ENCODE measurements at regions not wholly inside any gene's neighbourhood (a gene's known extent, or its start where the extent isn't known, plus 50 kb on each side); places are given as distances from the start of the nearest gene placed in this dataset.

GRCh38 chr15:62691008-62691407 is 351.5 kb upstream of the TPM1 start:
- H3K4me3 ChIP-seq (ENCODE audit: low read depth, low read length): no peak overlapping the region
- TF ChIP-seq CTCF (IDR thresholded peaks at IDR 0.05; ENCODE audit: insufficient read depth, low read length, missing control alignments): no peak
- POLR2A ChIA-PET: no interaction called here
- CTCF ChIA-PET: no interaction called here
- no peak for DNase-seq (ENCODE audit: low read depth, low spot score)

DNA sequence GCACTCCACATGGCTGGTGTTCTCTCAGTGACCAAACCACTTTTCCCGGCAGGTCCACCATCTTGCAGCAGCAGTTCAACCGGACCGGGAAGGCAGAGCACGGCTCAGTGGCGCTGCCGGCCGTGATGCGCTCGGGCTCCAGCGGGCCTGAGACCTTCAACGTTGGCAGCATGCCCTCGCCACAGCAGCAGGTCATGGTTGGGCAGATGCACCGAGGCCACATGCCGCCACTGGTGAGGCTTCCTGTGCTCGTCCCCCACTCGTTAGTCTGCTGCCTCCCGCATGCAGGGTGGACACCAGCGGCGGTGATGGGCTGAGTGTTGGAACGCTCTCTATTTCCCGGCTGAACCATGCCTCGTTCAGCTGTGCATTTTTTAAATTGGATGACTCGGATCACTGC is 344.9 kb upstream of the TPM1 start:
- ChIA-PET CTCF (interaction anchor here (0.9 to 1.3 kb wide), 2 partner anchors 16 to 45 kb away, joined by 3 read pairs; no protein-coding TSS in a partner anchor), POLR2A (no interaction called here)
- H3K4me3 ChIP-seq (ENCODE audit: low read depth, low read length): no peak overlapping the region
- no peak for DNase-seq (ENCODE audit: low read depth, low spot score)
- TF ChIP-seq CTCF (IDR thresholded peaks at IDR 0.05; ENCODE audit: insufficient read depth, low read length, missing control alignments): no peak

GRCh38 chr15:62698646-62699045 is 343.9 kb upstream of the TPM1 start:
- no peak for TF ChIP-seq CTCF (IDR thresholded peaks at IDR 0.05; ENCODE audit: insufficient read depth, low read length, missing control alignments)
- no peak for DNase-seq (ENCODE audit: low read depth, low spot score)
- no peak overlapping the region for H3K4me3 ChIP-seq (ENCODE audit: low read depth, low read length)
- ChIA-PET CTCF (interaction anchor here (1.3 kb wide), 1 partner anchor 17 kb away, joined by 3 read pairs; no protein-coding TSS in a partner anchor), POLR2A (no interaction called here)

- POLR2A ChIA-PET: interaction anchor here (0.6 kb wide), 1 partner anchor 388 kb away, joined by 3 read pairs; no protein-coding TSS in a partner anchor
- no peak for TF ChIP-seq CTCF (IDR thresholded peaks at IDR 0.05; ENCODE audit: insufficient read depth, low read length, missing control alignments)
These were observed 336.2 kb upstream of the TPM1 start for GRCh38 chr15:62706317-62706716.

DNA sequence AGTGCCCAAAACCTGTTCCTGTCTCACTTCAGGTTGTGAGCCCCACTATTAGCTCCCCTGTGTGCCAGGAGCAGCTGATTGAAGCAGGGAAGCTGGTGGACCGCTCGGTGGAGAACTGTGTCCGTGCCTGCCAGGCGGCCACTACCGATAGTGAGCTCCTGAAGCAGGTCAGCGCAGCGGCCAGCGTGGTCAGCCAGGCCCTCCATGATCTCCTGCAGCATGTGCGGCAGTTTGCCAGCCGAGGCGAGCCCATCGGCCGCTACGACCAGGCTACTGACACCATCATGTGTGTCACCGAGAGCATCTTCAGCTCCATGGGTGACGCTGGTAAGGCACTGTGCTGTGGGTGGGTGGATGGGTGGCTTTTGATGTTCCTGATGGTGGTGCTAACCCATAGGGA is 334.1 kb upstream of the TPM1 start:
- POLR2A ChIA-PET: no interaction called here
- no peak overlapping the region for H3K4me3 ChIP-seq (ENCODE audit: low read depth, low read length)
- CTCF ChIA-PET: interaction anchor here (1.0 kb wide), 1 partner anchor 33 kb away, joined by 4 read pairs; no protein-coding TSS in a partner anchor
- TF ChIP-seq CTCF (IDR thresholded peaks at IDR 0.05; ENCODE audit: insufficient read depth, low read length, missing control alignments): no peak
- no peak for DNase-seq (ENCODE audit: low read depth, low spot score)

More at GRCh38 chr15:62706317-62706716, 336.2 kb upstream of the TPM1 start:
- H3K4me3 ChIP-seq (ENCODE audit: low read depth, low read length): no peak overlapping the region
- no peak for DNase-seq (ENCODE audit: low read depth, low spot score)
- CTCF ChIA-PET: interaction anchor here (0.7 to 2.0 kb wide), 4 partner anchors 29 to 399 kb away, joined by 3 to 8 read pairs (median 4); no protein-coding TSS in a partner anchor

- ChIA-PET CTCF (interaction anchor here (1.0 kb wide), 1 partner anchor 33 kb away, joined by 4 read pairs; no protein-coding TSS in a partner anchor), POLR2A (no interaction called here)
- no peak overlapping the region for H3K4me3 ChIP-seq (ENCODE audit: low read depth, low read length)
- TF ChIP-seq CTCF (IDR thresholded peaks at IDR 0.05; ENCODE audit: insufficient read depth, low read length, missing control alignments): no peak
- no peak for DNase-seq (ENCODE audit: low read depth, low spot score)
These were observed 333.3 kb upstream of the TPM1 start for GRCh38 chr15:62709261-62709660.
